ENCODE measurements at regions not wholly inside any gene's neighbourhood (a gene's known extent, or its start where the extent isn't known, plus 50 kb on each side); places are given as distances from the start of the nearest gene placed in this dataset.
"Not testable (repeated sequence)": the region's sequence is repeated elsewhere in the genome, so short reads cannot be mapped to it uniquely, and the experiment has no call there.

DNA sequence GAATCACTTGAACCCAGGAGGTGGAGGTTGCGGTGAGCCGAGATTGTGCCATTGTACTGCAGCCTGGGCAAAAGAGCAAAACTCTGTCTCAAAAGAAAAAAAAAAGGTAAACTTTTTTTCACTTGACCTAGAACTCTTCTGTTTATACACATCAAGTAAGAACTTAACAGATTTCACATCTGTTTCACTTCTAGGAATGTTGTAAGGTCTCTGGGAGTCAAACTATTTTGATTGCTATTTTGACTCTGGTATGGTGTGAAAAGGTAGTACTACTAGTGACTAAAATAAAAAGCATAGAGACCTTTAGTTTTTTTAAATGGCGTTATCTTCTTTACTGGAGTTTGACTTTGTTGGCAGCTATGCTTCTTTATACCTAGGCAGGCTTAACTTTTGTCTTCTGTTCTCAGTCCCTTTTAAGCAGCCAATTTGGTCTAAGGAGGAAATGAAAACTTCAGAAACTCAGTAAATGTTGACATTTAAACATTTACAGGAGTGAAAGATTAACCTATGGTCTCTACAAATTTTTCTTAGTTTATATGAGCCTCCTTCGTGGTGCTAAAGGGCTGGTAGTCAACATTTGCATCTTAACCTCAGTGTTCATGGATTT is 84.7 kb downstream of the METTL2B start:
- not testable (repeated sequence) for H3K4me3 ChIP-seq (replicated peaks; ENCODE audit: low read depth, low read length); DNase-seq (ENCODE audit: low read depth)

DNA sequence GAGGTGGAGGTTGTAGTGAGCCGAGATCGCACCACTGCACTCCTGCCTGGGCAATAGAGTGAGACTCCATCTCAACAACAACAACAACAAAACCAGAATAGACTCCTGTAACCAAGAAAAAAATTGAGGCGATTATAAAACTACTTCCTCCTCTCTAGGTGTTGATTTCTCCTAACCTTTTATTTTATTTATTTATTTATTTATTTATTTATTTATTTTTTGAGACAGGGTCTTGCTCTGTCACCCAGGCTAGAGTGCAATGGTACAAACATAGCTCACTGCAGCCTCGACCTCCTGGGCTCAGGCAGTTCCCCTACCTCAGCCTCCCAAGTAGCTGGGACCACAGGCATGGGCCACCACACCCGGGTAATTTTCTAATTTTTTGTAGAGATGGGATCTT is 86.2 kb downstream of the METTL2B start:
- DNase-seq (ENCODE audit: low read depth), result not testable (repeated sequence)

DNA sequence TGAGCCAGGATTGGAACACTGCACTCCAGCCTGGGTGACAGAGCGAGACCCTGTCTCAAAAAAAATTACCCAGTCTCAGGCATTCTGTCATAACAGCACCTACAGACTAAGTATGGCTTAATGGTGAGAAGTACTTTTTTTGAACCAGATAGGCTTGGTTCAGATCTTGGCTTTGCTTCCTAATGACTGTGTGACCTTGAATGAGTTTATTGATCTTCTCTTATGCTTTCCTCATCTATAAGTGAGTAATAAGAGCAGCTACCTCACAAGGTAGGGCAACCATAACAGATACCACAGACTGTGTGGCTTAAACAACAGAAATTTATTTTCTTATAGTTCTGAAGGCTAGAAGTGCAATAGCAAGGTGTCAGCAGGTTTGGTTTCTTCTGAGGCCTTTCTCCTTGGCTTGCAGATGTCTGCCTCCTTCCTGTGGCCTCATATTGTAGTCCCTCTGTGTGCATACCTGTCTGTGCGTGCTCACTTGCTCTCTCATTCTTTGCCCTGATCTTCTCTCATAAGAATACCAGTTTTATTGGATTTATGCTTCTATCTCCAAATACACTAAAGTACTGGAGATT is 87.7 kb downstream of the METTL2B start:
- H3K4me3 ChIP-seq (replicated peaks; ENCODE audit: low read depth, low read length); DNase-seq (ENCODE audit: low read depth): not testable (repeated sequence)

More for the DNA sequence above, 86.2 kb downstream of the METTL2B start:
- not testable (repeated sequence) for H3K4me3 ChIP-seq (replicated peaks; ENCODE audit: low read depth, low read length)

DNA sequence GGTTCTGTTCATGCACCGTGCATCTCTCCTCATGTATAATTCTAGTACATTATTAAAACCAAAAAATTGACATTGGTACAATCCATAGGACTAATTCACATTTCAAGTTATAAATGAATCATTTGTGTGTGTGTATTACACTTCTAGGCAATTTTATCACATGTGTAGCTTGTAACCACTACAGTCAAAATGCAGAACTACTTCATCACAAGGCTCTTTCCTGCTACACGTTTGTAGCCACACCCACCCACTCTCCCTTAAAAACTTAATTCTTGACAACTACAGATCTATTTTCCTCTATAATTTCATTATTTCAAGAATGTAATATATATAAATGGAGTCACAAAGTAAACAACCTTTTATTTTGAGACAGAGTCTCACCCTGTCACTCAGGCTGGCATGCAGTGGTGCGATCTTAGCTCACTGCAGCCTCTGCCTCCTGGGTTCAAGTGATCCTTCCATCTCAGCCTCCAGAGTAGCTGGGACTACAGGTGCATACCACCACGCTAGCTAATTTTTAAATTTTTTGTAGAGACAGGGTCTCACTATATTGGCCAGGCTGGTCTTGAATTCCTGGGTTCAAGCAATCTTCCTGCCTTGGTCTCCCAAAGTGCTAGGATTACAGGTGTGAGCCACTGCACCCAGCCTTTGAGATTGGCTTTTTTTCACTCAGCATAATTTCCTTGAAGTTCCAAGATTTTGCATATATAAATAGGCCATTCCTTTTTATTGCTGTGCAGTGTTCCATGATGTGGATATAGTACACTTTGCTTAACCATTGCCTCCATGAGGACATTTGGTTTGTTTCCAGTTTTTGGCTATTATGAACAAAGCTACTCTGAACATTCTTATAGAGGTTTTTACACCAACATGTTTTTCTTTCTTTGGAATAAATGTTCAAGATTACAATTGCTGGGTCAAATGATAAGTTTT is 88.7 kb downstream of the METTL2B start:
- not testable (repeated sequence) for DNase-seq (ENCODE audit: low read depth)

DNA sequence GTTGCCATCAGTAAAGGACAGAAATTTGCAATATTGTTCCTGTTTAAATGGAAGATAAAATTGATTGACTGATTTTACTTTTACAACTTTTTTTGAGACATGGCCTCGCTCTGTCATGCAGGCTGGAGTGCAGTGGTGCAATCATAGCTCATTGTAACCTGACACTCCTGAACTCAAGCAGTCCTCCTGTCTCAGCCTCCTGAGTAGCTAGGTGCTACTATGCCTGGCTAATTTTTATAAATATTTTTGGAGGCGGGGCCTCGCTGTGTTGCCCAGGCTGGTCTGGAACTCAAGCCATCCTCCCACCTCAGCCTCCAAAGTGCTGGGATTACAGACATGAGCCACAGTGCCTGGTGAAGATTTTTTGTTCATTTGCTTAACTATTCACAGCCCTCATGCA is 96.8 kb upstream of the GARIN1A start:
- not testable (repeated sequence) for H3K4me3 ChIP-seq (replicated peaks; ENCODE audit: low read depth, low read length); DNase-seq (ENCODE audit: low read depth)

More for the DNA sequence above, 88.7 kb downstream of the METTL2B start:
- H3K4me3 ChIP-seq (replicated peaks; ENCODE audit: low read depth, low read length), result not testable (repeated sequence)

DNA sequence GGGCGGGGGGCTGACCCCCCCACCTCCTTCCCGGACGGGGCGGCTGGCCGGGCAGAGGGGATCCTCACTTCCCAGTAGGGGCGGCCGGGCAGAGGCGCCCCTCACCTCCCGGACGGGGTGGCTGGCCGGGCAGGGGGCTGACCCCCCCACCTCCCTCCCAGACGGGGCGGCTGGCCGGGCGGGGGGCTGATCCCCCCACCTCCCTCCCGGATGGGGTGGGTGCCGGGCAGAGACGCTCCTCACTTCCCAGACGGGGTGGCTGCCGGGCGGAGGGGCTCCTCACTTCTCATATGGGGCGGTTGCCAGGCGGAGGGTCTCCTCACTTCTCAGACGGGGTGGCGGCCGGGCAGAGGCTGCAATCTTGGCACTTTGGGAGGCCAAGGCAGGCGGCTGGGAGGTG is 95.1 kb upstream of the GARIN1A start:
- H3K4me3 ChIP-seq (replicated peaks; ENCODE audit: low read depth, low read length); DNase-seq (ENCODE audit: low read depth): not testable (repeated sequence)

DNA sequence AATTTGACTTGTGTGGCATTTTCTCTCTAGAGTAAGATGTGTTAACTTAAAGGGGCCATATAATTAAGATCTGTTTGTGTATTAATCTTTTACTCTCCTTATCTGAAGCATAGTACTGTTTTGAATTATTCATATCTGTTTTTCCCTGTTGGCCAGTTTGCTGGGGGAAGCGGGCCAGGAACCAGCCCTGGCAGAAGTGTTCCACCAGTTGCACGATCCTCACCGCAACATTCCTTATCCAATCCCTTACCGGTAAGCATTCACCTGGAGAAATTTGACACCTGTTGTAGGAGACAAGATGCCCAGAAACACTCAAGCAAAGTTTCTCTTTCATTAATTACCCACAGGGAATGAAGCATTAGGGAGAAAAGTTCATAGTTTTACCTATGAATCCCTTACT is 92.2 kb upstream of the GARIN1A start:
- not testable (repeated sequence) for H3K4me3 ChIP-seq (replicated peaks; ENCODE audit: low read depth, low read length); DNase-seq (ENCODE audit: low read depth)

DNA sequence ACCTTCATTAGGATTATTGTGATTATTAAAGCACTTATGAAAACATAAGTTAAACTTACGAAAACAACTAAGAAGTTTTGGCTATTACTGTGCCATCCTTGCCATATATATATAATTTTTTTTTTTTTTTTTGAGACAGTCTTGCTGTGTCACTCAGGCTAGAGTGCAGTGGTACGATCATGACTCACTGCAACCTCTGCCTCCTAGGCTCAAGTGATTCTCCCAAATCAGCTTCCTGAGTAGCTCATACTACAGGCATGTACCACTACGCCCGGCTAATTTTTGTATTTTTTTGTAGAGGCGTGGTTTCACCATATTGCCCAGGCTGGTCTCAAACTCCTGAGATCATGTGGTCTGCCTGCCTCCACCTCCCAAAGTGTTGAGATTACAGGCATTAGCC is 91.0 kb upstream of the GARIN1A start:
- not testable (repeated sequence) for H3K4me3 ChIP-seq (replicated peaks; ENCODE audit: low read depth, low read length)
- DNase-seq (ENCODE audit: low read depth), result peak; percentile 68

DNA sequence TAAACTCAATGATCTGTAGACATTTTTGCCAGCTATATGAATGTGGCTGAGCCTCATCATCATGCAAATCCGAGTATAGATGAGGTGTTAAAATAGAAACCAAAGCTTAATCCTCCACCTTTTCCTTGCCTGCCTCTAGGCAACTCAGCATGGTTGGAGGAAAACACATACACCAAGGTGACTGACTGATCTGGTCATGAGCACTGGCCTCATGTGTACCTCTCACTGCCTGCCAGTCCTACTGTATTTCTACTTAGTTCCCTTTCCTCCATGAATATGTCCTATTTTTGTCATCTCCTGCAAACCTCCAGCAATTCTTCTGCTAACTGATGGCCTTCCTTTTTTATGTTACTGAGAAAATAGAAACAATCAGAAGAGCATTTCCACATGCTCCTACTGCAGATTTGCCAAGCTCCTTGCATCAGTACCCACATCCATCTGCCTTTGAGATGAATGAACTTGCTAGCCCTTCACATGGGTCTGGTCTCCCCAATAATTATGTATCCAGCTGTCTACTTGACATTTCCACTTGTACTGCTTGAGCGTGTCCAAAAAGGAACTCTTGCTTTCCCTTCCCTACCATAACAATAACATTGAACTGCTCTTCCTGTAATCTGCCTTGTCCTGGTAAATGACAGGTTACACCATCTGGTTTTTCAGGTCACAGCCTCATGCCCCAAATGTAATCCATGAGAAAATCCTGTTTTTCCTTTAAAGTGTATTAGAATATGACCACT is 90.1 kb upstream of the GARIN1A start:
- not testable (repeated sequence) for H3K4me3 ChIP-seq (replicated peaks; ENCODE audit: low read depth, low read length); DNase-seq (ENCODE audit: low read depth)

DNA sequence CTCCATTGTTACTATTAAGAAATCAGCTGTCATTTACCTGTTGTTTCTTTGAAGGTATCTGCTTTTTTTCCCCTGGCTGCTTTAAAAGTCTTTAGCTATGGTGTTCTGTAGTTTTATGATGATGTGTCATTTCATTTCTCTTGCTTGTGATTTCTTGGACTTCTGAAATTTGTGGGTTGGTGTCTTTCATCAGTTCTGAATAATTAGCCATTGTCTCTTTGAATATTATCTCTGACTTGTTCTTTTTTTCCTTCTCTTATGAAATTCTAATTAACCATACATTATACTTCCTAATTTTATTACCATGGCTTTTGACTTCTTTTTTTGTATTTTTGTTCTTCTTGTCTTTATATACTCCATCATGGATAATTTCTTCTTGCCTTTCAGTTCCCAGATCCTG is 85.4 kb upstream of the GARIN1A start:
- H3K4me3 ChIP-seq (replicated peaks; ENCODE audit: low read depth, low read length); DNase-seq (ENCODE audit: low read depth): not testable (repeated sequence)

DNA sequence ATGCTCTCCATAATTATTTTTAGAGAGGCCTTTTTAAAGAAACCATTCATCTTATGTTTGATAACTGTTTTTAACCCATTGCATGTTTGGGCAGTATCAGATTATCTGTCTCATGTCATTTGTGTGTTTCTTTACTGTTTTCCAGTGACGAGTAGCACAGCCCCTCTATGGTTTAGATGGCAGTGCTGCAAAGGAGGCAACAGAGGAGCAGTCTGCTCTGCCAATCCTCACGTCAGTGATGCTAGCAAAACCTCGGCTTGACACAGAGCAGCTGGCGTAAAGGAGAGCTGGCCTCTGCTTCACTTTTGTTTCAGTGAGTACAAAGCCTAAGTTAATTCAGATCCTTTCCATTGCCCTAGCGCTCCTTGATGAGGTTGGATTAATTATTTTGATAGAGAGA is 80.4 kb upstream of the GARIN1A start:
- DNase-seq (ENCODE audit: low read depth), result no peak
- TF ChIP-seq, protein P1, sequence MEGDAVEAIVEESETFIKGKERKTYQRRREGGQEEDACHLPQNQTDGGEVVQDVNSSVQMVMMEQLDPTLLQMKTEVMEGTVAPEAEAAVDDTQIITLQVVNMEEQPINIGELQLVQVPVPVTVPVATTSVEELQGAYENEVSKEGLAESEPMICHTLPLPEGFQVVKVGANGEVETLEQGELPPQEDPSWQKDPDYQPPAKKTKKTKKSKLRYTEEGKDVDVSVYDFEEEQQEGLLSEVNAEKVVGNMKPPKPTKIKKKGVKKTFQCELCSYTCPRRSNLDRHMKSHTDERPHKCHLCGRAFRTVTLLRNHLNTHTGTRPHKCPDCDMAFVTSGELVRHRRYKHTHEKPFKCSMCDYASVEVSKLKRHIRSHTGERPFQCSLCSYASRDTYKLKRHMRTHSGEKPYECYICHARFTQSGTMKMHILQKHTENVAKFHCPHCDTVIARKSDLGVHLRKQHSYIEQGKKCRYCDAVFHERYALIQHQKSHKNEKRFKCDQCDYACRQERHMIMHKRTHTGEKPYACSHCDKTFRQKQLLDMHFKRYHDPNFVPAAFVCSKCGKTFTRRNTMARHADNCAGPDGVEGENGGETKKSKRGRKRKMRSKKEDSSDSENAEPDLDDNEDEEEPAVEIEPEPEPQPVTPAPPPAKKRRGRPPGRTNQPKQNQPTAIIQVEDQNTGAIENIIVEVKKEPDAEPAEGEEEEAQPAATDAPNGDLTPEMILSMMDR (IDR thresholded peaks at IDR 0.05; ENCODE audit: low read length, missing control alignments), result no peak
- no peak overlapping the region for H3K4me3 ChIP-seq (replicated peaks; ENCODE audit: low read depth, low read length)

DNA sequence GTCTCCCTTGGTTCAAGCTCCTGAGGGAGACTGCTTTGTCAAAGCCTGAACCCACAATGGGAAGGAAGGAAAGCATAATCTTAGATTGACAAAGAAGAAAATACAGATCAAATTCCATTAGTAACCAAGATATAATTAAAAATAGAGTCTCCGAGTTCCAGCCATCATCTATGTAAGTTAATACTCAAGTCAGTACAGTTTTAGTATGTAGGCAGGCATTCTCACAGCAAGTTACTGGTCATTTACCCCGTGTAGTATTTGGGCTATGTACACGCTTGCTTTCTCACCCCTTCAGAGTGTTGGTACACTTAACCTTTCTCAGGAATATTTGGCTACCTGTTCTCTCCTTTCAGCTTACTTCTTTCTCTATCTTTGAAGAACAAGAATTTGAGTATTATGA is 79.9 kb upstream of the GARIN1A start:
- DNase-seq (ENCODE audit: low read depth); H3K4me3 ChIP-seq (replicated peaks; ENCODE audit: low read depth, low read length): not testable (repeated sequence)

DNA sequence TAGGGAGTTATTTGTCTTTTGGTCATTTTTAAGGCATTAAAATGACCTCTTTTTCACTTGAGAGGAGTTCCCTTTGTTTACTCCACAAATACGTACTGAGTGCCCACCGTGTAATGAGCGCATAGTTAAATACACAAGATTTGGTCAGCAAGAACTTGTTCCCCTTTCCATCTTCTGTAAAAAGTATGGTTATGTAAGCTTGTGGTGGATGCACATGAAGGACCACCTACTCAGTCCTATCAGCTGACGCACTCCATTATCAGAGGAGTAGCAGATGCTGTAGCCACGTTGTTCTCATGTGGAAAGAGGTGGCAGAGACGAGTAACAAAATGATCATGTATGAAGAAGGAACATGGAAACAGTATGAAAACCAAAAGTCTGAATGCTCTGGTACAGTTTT is 78.0 kb upstream of the GARIN1A start:
- DNase-seq (ENCODE audit: low read depth); H3K4me3 ChIP-seq (replicated peaks; ENCODE audit: low read depth, low read length): not testable (repeated sequence)

DNA sequence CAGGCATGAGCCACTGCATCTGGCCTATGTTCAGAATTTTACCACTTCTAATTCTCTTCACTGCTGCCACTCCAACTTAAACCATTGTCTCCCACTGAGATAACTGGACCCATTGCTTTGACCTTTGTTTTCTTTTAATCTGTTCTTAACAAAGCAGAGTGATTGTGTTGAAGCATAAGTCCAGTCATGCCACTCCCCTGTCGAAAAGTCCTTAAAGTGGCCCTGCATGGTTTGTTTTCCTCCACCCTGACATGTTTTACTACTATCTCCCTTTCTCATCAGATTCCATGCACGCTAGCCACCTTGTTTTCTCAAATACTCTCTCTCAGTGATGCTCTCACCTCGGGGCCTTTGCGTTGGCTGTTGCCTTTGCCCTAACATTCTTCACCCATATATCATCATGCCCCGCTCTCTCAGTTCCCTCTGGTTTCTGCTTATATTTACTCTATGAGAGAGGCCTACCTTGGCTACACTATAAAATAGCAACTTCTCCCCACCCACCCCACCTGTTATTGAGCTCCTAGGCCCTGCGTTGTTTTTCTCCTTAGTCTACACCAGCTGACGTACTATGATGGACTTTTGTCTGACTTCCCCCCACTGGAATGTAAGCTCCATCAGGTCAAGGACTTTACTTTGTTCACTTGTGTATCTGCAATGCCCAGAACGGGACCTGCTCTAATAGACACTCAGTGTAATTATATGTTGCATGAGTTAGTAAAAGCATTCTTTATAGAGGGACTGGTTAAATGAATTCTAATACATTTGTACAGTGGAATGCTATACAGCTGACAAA is 75.6 kb upstream of the GARIN1A start:
- not testable (repeated sequence) for H3K4me3 ChIP-seq (replicated peaks; ENCODE audit: low read depth, low read length); DNase-seq (ENCODE audit: low read depth)

DNA sequence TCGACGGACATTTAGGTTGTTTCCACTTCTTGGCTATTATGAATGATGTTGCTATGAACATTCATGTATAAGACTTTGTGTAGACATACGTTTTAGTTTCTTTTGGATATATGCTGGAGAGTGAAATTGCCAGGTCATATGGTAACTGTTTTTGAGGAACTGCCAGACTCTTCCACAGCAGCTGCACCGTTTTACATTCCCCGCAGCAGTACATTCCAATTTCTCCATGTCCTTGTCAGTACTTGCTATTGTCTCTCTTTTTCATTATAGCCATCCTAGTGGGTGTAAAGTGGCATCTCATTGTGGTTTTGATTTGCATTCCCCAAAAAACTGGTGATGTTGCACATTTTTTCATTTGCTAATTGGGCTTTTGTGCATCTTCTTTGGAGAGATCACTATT is 73.1 kb upstream of the GARIN1A start:
- H3K4me3 ChIP-seq (replicated peaks; ENCODE audit: low read depth, low read length), result not testable (repeated sequence)
- peak; percentile 26 for DNase-seq (ENCODE audit: low read depth)

Data from fibroblast of pulmonary artery (primary cell).